Endodermal cell (in vitro differentiated cells): ENCODE measurements at regions not wholly inside any gene's neighbourhood (a gene's known extent, or its start where the extent isn't known, plus 50 kb on each side); places are given as distances from the start of the nearest gene placed in this dataset.

Experiments
- DNase-seq: peaks from one replicate; pipeline ENCODE4 v3.0.0-alpha.2; 2017
- H3K27ac ChIP-seq: 2 replicates; pipeline ENCODE4 v1.5.1; 2013; ENCODE audit warnings: mild to moderate bottlenecking, low read depth, low read length, moderate library complexity
- H3K27me3 ChIP-seq: 2 replicates; pipeline ENCODE4 v1.6.1; 2013; ENCODE audit warnings: mild to moderate bottlenecking, low read length, moderate library complexity; ENCODE audit not compliant: insufficient read depth, control insufficient read depth, poor library complexity, severe bottlenecking
- H3K36me3 ChIP-seq: 2 replicates; pipeline ENCODE4 v1.7.0; 2013; ENCODE audit warnings: mild to moderate bottlenecking, low read length, moderate library complexity; ENCODE audit not compliant: control insufficient read depth, insufficient read depth
- H3K4me1 ChIP-seq: one replicate; pipeline ENCODE4 v1.7.0; 2013; ENCODE audit warnings: low read length; ENCODE audit not compliant: control insufficient read depth, insufficient read depth
- H3K4me3 ChIP-seq: 2 replicates; pipeline ENCODE4 v1.5.1; 2013; ENCODE audit warnings: mild to moderate bottlenecking, low read length, moderate library complexity
- H3K9ac ChIP-seq: 2 replicates; pipeline ENCODE4 v1.6.1; 2013; ENCODE audit warnings: mild to moderate bottlenecking, low read length, moderate library complexity; ENCODE audit not compliant: poor library complexity, severe bottlenecking; ENCODE audit errors: extremely low read depth
- H3K9me3 ChIP-seq: 2 replicates; pipeline ENCODE4 v1.6.1; 2013; ENCODE audit warnings: mild to moderate bottlenecking, low read length, moderate library complexity; ENCODE audit not compliant: control insufficient read depth
- H3K27ac Mint-ChIP-seq: 2 replicates; pipeline ENCODE4 v1.8.0; 2020; ENCODE audit warnings: mixed read lengths
- H3K27me3 Mint-ChIP-seq: 2 replicates; pipeline ENCODE4 v1.8.0; 2021; ENCODE audit warnings: mild to moderate bottlenecking, mixed read lengths; ENCODE audit not compliant: insufficient read depth
- H3K36me3 Mint-ChIP-seq: 2 replicates; pipeline ENCODE4 v1.8.0; 2020; ENCODE audit warnings: low read depth, mixed read lengths
- H3K4me1 Mint-ChIP-seq: 2 replicates; pipeline ENCODE4 v1.8.0; 2020; ENCODE audit warnings: mixed read lengths
- H3K4me3 Mint-ChIP-seq: 2 replicates; pipeline ENCODE4 v1.8.0; 2020; ENCODE audit warnings: mild to moderate bottlenecking, moderate library complexity, mixed read lengths
- H3K9me3 Mint-ChIP-seq: 2 replicates; pipeline ENCODE4 v1.8.0; 2020; ENCODE audit warnings: mild to moderate bottlenecking, mixed read lengths
- WGBS, 2 experiments: methylation state at CpG; one replicate each; pipeline versions ENCODE4 v1.1.5 to v1.1.7; 2013; ENCODE audit warnings: missing lambda C conversion rate in 2 of 2, mixed read lengths in 1 of 2; ENCODE audit not compliant: insufficient coverage in 1 of 2, insufficient read length in 1 of 2; 5-methylcytosine and 5-hydroxymethylcytosine counted together
- TF ChIP-seq, protein P1 (sequence below): fragments of 200-600 bp; sonication (generic); conservative IDR thresholded peaks from 2 replicates; pipeline ENCODE4 v1.5.0; 2021; ENCODE audit warnings: antibody characterized with exemption, mild to moderate bottlenecking

DNA sequence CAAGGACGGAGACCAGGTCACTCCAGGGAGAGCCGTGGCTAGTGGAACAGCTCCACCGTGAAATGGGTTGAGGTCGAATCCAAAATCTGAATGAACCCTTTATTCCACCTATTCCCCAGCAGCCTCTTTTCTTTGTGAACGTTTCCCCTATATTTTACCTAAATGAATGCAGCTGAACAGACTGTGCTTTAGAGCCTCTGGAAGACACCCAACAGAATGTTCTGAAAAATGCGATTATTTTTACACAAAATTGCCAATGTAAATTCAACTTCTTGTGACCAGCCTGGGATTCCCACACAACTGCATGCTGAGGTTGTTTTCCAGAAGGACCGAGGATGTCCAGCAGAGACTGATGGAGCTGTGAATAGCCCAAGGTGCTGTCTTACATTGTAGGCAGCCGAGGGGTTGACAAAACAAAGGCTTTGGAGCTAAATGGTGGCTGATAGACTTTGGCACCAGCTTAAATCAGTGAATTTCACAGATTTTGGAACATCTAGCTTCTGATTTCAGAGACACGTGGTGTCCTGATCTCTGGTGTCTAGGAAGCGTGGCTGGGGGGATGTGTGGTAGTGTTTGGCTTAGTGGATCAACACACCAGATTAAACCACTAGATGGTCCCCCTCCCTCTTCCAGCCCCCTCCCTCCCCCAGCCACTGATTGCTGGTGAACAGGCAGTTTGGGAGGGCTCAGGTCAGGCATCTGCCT is 150.4 kb downstream of the ZNF664 start:
- TF ChIP-seq, protein P1, sequence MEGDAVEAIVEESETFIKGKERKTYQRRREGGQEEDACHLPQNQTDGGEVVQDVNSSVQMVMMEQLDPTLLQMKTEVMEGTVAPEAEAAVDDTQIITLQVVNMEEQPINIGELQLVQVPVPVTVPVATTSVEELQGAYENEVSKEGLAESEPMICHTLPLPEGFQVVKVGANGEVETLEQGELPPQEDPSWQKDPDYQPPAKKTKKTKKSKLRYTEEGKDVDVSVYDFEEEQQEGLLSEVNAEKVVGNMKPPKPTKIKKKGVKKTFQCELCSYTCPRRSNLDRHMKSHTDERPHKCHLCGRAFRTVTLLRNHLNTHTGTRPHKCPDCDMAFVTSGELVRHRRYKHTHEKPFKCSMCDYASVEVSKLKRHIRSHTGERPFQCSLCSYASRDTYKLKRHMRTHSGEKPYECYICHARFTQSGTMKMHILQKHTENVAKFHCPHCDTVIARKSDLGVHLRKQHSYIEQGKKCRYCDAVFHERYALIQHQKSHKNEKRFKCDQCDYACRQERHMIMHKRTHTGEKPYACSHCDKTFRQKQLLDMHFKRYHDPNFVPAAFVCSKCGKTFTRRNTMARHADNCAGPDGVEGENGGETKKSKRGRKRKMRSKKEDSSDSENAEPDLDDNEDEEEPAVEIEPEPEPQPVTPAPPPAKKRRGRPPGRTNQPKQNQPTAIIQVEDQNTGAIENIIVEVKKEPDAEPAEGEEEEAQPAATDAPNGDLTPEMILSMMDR: no peak
- Histone ChIP-seq H3K9ac (no peak overlapping the region), H3K4me1 (peaks cover 2% of the 10 kb centered on the region), H3K36me3 (no peaks in the 10 kb centered on the region), H3K9me3 (no peaks in the 10 kb centered on the region), H3K27ac (no peak overlapping the region), H3K27me3 (no peaks in the 10 kb centered on the region), H3K4me3 (no peak overlapping the region)
- Mint-ChIP-seq H3K36me3 (no peaks in the 10 kb centered on the region), H3K4me1 (peaks cover 13% of the 10 kb centered on the region), H3K27me3 (peaks cover 1% of the 10 kb centered on the region), H3K4me3 (no peak overlapping the region), H3K9me3 (no peaks in the 10 kb centered on the region), H3K27ac (peak overlapping the region; percentile 78)
- whole genome bisulfite sequencing, 2 experiments: 78 to 79% methylated on average over 8 to 9 of the region's 10 CpGs
- peak; percentile 74 for DNase-seq

DNA sequence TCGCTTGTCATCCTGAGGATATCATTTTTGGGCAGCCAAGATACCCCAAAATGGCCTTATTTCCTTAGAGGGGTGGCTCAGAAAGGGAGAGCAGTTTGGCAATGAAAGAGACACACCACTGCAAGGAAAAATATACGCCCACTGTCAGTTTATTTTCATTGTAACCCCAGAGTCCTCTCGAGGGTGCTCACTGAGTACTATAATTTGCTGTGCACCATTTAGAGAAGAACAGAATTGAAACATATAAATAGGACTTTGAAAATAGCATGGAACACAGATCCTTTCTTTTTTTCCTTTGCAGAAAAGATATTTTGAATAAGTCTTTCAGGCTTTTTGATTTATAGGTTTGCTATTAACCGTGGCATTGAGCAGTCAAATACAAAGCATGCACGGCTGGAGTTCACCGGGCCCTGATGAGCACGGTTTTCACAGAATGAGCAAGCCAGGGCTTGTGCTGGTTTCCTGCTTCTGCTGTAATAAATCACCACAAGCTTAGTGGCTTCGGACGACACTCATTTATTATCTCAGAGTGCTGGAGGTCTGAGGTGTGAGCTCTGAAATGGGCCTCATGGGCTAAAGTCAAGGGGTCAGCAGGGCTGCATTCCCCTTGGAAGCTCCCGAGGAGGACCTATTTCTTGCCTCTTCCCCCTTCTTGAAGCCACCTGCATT is 152.3 kb downstream of the ZNF664 start:
- Mint-ChIP-seq H3K9me3 (no peaks in the 10 kb centered on the region), H3K27me3 (peaks cover 1% of the 10 kb centered on the region), H3K4me1 (peaks cover 13% of the 10 kb centered on the region), H3K36me3 (no peaks in the 10 kb centered on the region), H3K4me3 (no peak overlapping the region), H3K27ac (no peak overlapping the region)
- DNase-seq: peak; percentile 35
- Histone ChIP-seq H3K4me1 (peaks cover 2% of the 10 kb centered on the region), H3K36me3 (no peaks in the 10 kb centered on the region), H3K27me3 (no peaks in the 10 kb centered on the region), H3K4me3 (no peak overlapping the region), H3K27ac (no peak overlapping the region), H3K9me3 (no peaks in the 10 kb centered on the region), H3K9ac (no peak overlapping the region)
- 77 to 92% methylated on average over 9 to 10 of the region's 10 CpGs for whole genome bisulfite sequencing, 2 experiments
- TF ChIP-seq, protein P1: no peak

DNA sequence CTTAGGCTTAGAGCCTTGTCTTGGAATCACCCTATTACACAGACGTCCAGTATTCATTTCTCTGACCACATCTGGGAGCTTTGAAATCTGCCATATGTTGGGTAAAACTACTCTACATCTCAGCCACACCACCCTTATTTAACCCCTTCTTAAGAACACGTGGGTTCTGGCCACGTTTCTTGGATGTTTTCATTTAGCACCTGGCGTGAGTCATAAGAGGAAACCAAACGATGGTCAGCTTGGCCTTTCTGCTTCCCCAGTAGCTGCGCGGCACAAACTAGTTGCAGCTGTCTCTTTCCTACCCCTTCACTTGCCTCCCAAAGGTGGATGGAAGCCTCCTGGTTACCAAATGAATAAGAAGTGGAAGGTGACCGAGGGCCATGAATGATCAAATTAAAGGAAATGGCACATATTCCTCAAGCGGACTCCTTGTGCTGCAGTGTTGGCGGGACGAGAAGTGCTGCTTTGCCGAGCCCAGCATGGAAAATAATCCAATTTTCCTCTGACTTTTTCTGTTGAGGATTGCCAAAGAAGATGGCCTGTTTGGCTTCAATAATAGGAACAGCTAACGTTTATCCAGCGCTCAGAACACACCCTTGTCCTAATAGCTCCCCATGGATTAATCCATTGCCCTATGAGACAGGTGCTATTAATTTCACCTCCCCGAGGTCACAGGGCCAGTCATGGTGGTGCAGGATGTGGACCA is 154.1 kb downstream of the ZNF664 start:
- H3K4me1 Mint-ChIP-seq: peaks cover 27% of the 10 kb centered on the region
- Histone ChIP-seq H3K27ac (no peak overlapping the region), H3K9me3 (no peaks in the 10 kb centered on the region), H3K9ac (no peak overlapping the region), H3K4me1 (peaks cover 12% of the 10 kb centered on the region), H3K4me3 (no peak overlapping the region), H3K27me3 (no peaks in the 10 kb centered on the region), H3K36me3 (no peaks in the 10 kb centered on the region)
- no peaks in the 10 kb centered on the region for H3K36me3 Mint-ChIP-seq
- no peak overlapping the region for H3K4me3 Mint-ChIP-seq
- TF ChIP-seq, protein P1: no peak
- DNase-seq: peak; percentile 38
- WGBS, 2 experiments: 88 to 90% methylated on average over 11 to 15 of the region's 15 CpGs
- H3K27me3 Mint-ChIP-seq: peaks cover 1% of the 10 kb centered on the region
- no peaks in the 10 kb centered on the region for H3K9me3 Mint-ChIP-seq
- no peak overlapping the region for H3K27ac Mint-ChIP-seq
